Peyer's patch (tissue), 4 donors: ENCODE measurements at regions not wholly inside any gene's neighbourhood (a gene's known extent, or its start where the extent isn't known, plus 50 kb on each side); places are given as distances from the start of the nearest gene placed in this dataset.

ENCODE experiments used
- DNase-seq, 3 donors: peaks; one replicate each; pipeline ENCODE4 v3.0.0-alpha.2; 2017 to 2019
- H3K27ac ChIP-seq, 4 donors: fragments of 200-600 bp; sonication (generic); one replicate each; pipeline ENCODE4 v1.5.1; 2016 to 2019
- H3K27me3 ChIP-seq, 2 donors: fragments of 200-600 bp; sonication (generic); one replicate each; pipeline ENCODE4 v1.5.1; 2019
- H3K36me3 ChIP-seq, 3 donors: fragments of 200-600 bp; sonication (generic); one replicate each; pipeline ENCODE4 v1.5.1; 2016 to 2019
- H3K4me1 ChIP-seq, 4 donors: fragments of 200-600 bp; sonication (generic); one replicate each; pipeline ENCODE4 v1.5.1; 2016 to 2019
- H3K4me3 ChIP-seq, 4 donors: fragments of 200-600 bp; sonication (generic); 1 replicate in 3 of 4; 2 replicates in 1 of 4; pipeline ENCODE4 v1.5.1; 2016 to 2019; ENCODE audit warnings: mild to moderate bottlenecking in 1 of 4
- H3K9me3 ChIP-seq, 4 donors: fragments of 200-600 bp; sonication (generic); one replicate each; pipeline ENCODE4 v1.5.1; 2016 to 2019; ENCODE audit warnings: mild to moderate bottlenecking in 1 of 4
- CTCF ChIP-seq, 6 experiments: fragments of 450-650 bp in 4 of 6; fragments of 200-600 bp in 2 of 6; sonication (generic) in 1 of 6; IDR thresholded peaks; one replicate each; pipeline ENCODE4 v1.5.1; 2017 to 2019; ENCODE audit warnings: antibody characterized with exemption in 6 of 6, mild to moderate bottlenecking in 3 of 6, moderate library complexity in 1 of 6
- POLR2A ChIP-seq, 2 donors: fragments of 450-650 bp; IDR thresholded peaks; one replicate each; pipeline ENCODE4 v1.5.1; 2017; ENCODE audit warnings: antibody characterized with exemption in 2 of 2, mild to moderate bottlenecking in 2 of 2, moderate library complexity in 2 of 2

GRCh38 chr16:51888016-51888415 is 658.9 kb downstream of the TOX3 start:
- Histone ChIP-seq H3K9me3 (no peaks in the 10 kb centered on the region), H3K4me1 (no peaks in the 10 kb centered on the region), H3K27ac (no peak overlapping the region), H3K27me3 (no peaks in the 10 kb centered on the region), H3K36me3 (no peaks in the 10 kb centered on the region), H3K4me3 (no peak overlapping the region)
- no peak for DNase-seq
- TF ChIP-seq CTCF (IDR thresholded peaks at IDR 0.05) (no peak), POLR2A (IDR thresholded peaks at IDR 0.05) (no peak)

- H3K27ac ChIP-seq = no peak overlapping the region
- no peaks in the 10 kb centered on the region for H3K27me3 ChIP-seq
- no peak for TF ChIP-seq POLR2A (IDR thresholded peaks at IDR 0.05)
- H3K4me3 ChIP-seq = no peak overlapping the region
- no peak for DNase-seq
- no peaks in the 10 kb centered on the region for H3K4me1 ChIP-seq
- no peaks in the 10 kb centered on the region for H3K9me3 ChIP-seq
- H3K36me3 ChIP-seq = no peaks in the 10 kb centered on the region
Measured at GRCh38 chr16:51886456-51886855, 660.5 kb downstream of the TOX3 start.

GRCh38 chr16:51884773-51885172 is 662.2 kb downstream of the TOX3 start:
- H3K27ac ChIP-seq = no peak overlapping the region
- no peaks in the 10 kb centered on the region for H3K36me3 ChIP-seq
- DNase-seq = no peak
- TF ChIP-seq CTCF (IDR thresholded peaks at IDR 0.05) (no peak), POLR2A (IDR thresholded peaks at IDR 0.05) (no peak)
- H3K27me3 ChIP-seq = no peaks in the 10 kb centered on the region
- H3K4me1 ChIP-seq = no peaks in the 10 kb centered on the region
- H3K4me3 ChIP-seq = no peak overlapping the region
- no peaks in the 10 kb centered on the region for H3K9me3 ChIP-seq

GRCh38 chr16:51881731-51882130 is 665.2 kb downstream of the TOX3 start:
- Histone ChIP-seq H3K4me3 (no peak overlapping the region), H3K9me3 (no peaks in the 10 kb centered on the region), H3K27me3 (no peaks in the 10 kb centered on the region), H3K4me1 (no peaks in the 10 kb centered on the region), H3K27ac (peak overlapping the region in 1 of 4 donors; percentile 47), H3K36me3 (no peaks in the 10 kb centered on the region)
- DNase-seq = no peak
- TF ChIP-seq CTCF (IDR thresholded peaks at IDR 0.05) = no peak
- no peak for TF ChIP-seq POLR2A (IDR thresholded peaks at IDR 0.05)

GRCh38 chr16:51880776-51881175 is 666.2 kb downstream of the TOX3 start:
- no peaks in the 10 kb centered on the region for H3K4me1 ChIP-seq
- DNase-seq = no peak
- no peak overlapping the region for H3K4me3 ChIP-seq
- no peaks in the 10 kb centered on the region for H3K36me3 ChIP-seq
- peak overlapping the region in 2 of 4 donors; percentile 15 to 47 for H3K27ac ChIP-seq
- no peaks in the 10 kb centered on the region for H3K27me3 ChIP-seq
- no peak for TF ChIP-seq POLR2A (IDR thresholded peaks at IDR 0.05)
- no peak for TF ChIP-seq CTCF (IDR thresholded peaks at IDR 0.05)
- no peaks in the 10 kb centered on the region for H3K9me3 ChIP-seq

GRCh38 chr16:51877686-51878085 is 669.3 kb downstream of the TOX3 start:
- Histone ChIP-seq H3K4me3 (no peak overlapping the region), H3K4me1 (no peaks in the 10 kb centered on the region), H3K9me3 (no peaks in the 10 kb centered on the region), H3K36me3 (no peaks in the 10 kb centered on the region), H3K27me3 (no peaks in the 10 kb centered on the region), H3K27ac (peak overlapping the region in 1 of 4 donors; percentile 22)
- DNase-seq = no peak
- TF ChIP-seq CTCF (IDR thresholded peaks at IDR 0.05) (no peak), POLR2A (IDR thresholded peaks at IDR 0.05) (no peak)
